ENCODE measurements at regions not wholly inside any gene's neighbourhood (a gene's known extent, or its start where the extent isn't known, plus 50 kb on each side); places are given as distances from the start of the nearest gene placed in this dataset.

- TF ChIP-seq, protein P1, sequence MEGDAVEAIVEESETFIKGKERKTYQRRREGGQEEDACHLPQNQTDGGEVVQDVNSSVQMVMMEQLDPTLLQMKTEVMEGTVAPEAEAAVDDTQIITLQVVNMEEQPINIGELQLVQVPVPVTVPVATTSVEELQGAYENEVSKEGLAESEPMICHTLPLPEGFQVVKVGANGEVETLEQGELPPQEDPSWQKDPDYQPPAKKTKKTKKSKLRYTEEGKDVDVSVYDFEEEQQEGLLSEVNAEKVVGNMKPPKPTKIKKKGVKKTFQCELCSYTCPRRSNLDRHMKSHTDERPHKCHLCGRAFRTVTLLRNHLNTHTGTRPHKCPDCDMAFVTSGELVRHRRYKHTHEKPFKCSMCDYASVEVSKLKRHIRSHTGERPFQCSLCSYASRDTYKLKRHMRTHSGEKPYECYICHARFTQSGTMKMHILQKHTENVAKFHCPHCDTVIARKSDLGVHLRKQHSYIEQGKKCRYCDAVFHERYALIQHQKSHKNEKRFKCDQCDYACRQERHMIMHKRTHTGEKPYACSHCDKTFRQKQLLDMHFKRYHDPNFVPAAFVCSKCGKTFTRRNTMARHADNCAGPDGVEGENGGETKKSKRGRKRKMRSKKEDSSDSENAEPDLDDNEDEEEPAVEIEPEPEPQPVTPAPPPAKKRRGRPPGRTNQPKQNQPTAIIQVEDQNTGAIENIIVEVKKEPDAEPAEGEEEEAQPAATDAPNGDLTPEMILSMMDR (conservative IDR thresholded peaks at IDR 0.05; ENCODE audit: low read depth, low read length), result no peak
- TF ChIP-seq EZH2phosphoT487 (IDR thresholded peaks at IDR 0.05; ENCODE audit: borderline replicate concordance, low read length) (no peak), EZH2 (IDR thresholded peaks at IDR 0.05; ENCODE audit: low read length, unreplicated experiment) (no peak)
Measured at GRCh38 chr6:4340544-4340943, 205.2 kb upstream of the ECI2 start.
